ENCODE measurements at regions not wholly inside any gene's neighbourhood (a gene's known extent, or its start where the extent isn't known, plus 50 kb on each side); places are given as distances from the start of the nearest gene placed in this dataset.

GRCh38 chr6:56407883-56408410 lies 160.6 kb upstream of the COL21A1 start:
- no peaks in the 10 kb centered on the region for H3K27me3 ChIP-seq (ENCODE audit: control insufficient read depth in 2 of 2, insufficient read depth in 1 of 2, low read length in 1 of 2)
- WGBS, result 94% methylated on average over 1 of the region's 1 CpG
- DNase-seq (ENCODE audit: low read depth in 6 of 9, low spot score in 9 of 9), result no peak
- no peaks in the 10 kb centered on the region for H3K4me1 ChIP-seq (ENCODE audit: control insufficient read depth in 2 of 2, insufficient read depth in 2 of 2, low read length in 2 of 2)
- H3K4me3 ChIP-seq (ENCODE audit: low read length in 2 of 2), result no peak overlapping the region
- H3K36me3 ChIP-seq (ENCODE audit: control insufficient read depth in 2 of 2, insufficient read depth in 2 of 2, low read length in 1 of 2), result no peaks in the 10 kb centered on the region
- no peak overlapping the region for H3K27ac ChIP-seq (ENCODE audit: low read depth in 1 of 2, low read length in 1 of 2)
- H3K9me3 ChIP-seq (ENCODE audit: control insufficient read depth in 2 of 2, insufficient read depth in 1 of 2, low read length in 1 of 2), result no peaks in the 10 kb centered on the region

GRCh38 chr6:56406276-56407269 lies 159.2 kb upstream of the COL21A1 start:
- WGBS, result 93% methylated on average over 3 of the region's 3 CpGs

GRCh38 chr6:56404599-56404998 lies 157.2 kb upstream of the COL21A1 start:
- Histone ChIP-seq H3K36me3 (ENCODE audit: control insufficient read depth in 2 of 2, insufficient read depth in 2 of 2, low read length in 1 of 2) (no peaks in the 10 kb centered on the region), H3K4me3 (ENCODE audit: low read length in 2 of 2) (no peak overlapping the region), H3K9me3 (ENCODE audit: control insufficient read depth in 2 of 2, insufficient read depth in 1 of 2, low read length in 1 of 2) (no peaks in the 10 kb centered on the region), H3K4me1 (ENCODE audit: control insufficient read depth in 2 of 2, insufficient read depth in 2 of 2, low read length in 2 of 2) (no peaks in the 10 kb centered on the region), H3K27ac (ENCODE audit: low read depth in 1 of 2, low read length in 1 of 2) (no peak overlapping the region), H3K27me3 (ENCODE audit: control insufficient read depth in 2 of 2, insufficient read depth in 1 of 2, low read length in 1 of 2) (no peaks in the 10 kb centered on the region)
- no peak for DNase-seq (ENCODE audit: low read depth in 6 of 9, low spot score in 9 of 9)
- 97% methylated on average over 2 of the region's 2 CpGs for WGBS

More at GRCh38 chr6:56406276-56407269, 159.2 kb upstream of the COL21A1 start:
- Histone ChIP-seq H3K4me3 (ENCODE audit: low read length in 2 of 2) (no peak overlapping the region), H3K36me3 (ENCODE audit: control insufficient read depth in 2 of 2, insufficient read depth in 2 of 2, low read length in 1 of 2) (no peaks in the 10 kb centered on the region), H3K27ac (ENCODE audit: low read depth in 1 of 2, low read length in 1 of 2) (no peak overlapping the region), H3K9me3 (ENCODE audit: control insufficient read depth in 2 of 2, insufficient read depth in 1 of 2, low read length in 1 of 2) (no peaks in the 10 kb centered on the region), H3K4me1 (ENCODE audit: control insufficient read depth in 2 of 2, insufficient read depth in 2 of 2, low read length in 2 of 2) (no peaks in the 10 kb centered on the region), H3K27me3 (ENCODE audit: control insufficient read depth in 2 of 2, insufficient read depth in 1 of 2, low read length in 1 of 2) (no peaks in the 10 kb centered on the region)
- DNase-seq (ENCODE audit: low read depth in 6 of 9, low spot score in 9 of 9), result no peak

- H3K27ac ChIP-seq (ENCODE audit: low read depth in 1 of 2, low read length in 1 of 2), result no peak overlapping the region
- no peaks in the 10 kb centered on the region for H3K9me3 ChIP-seq (ENCODE audit: control insufficient read depth in 2 of 2, insufficient read depth in 1 of 2, low read length in 1 of 2)
- H3K36me3 ChIP-seq (ENCODE audit: control insufficient read depth in 2 of 2, insufficient read depth in 2 of 2, low read length in 1 of 2), result no peaks in the 10 kb centered on the region
- H3K4me3 ChIP-seq (ENCODE audit: low read length in 2 of 2), result no peak overlapping the region
- no peaks in the 10 kb centered on the region for H3K4me1 ChIP-seq (ENCODE audit: control insufficient read depth in 2 of 2, insufficient read depth in 2 of 2, low read length in 2 of 2)
- no peaks in the 10 kb centered on the region for H3K27me3 ChIP-seq (ENCODE audit: control insufficient read depth in 2 of 2, insufficient read depth in 1 of 2, low read length in 1 of 2)
- WGBS, result 93% methylated on average over 2 of the region's 2 CpGs
- no peak for DNase-seq (ENCODE audit: low read depth in 6 of 9, low spot score in 9 of 9)
Measured at GRCh38 chr6:56403745-56404144, 156.4 kb upstream of the COL21A1 start.

GRCh38 chr6:56401477-56402070 lies 154.2 kb upstream of the COL21A1 start:
- H3K27ac ChIP-seq (ENCODE audit: low read depth in 1 of 2, low read length in 1 of 2), result no peak overlapping the region
- H3K27me3 ChIP-seq (ENCODE audit: control insufficient read depth in 2 of 2, insufficient read depth in 1 of 2, low read length in 1 of 2), result no peaks in the 10 kb centered on the region
- WGBS, result 100% methylated on average over 1 of the region's 1 CpG
- no peaks in the 10 kb centered on the region for H3K4me1 ChIP-seq (ENCODE audit: control insufficient read depth in 2 of 2, insufficient read depth in 2 of 2, low read length in 2 of 2)
- H3K36me3 ChIP-seq (ENCODE audit: control insufficient read depth in 2 of 2, insufficient read depth in 2 of 2, low read length in 1 of 2), result no peaks in the 10 kb centered on the region
- no peaks in the 10 kb centered on the region for H3K9me3 ChIP-seq (ENCODE audit: control insufficient read depth in 2 of 2, insufficient read depth in 1 of 2, low read length in 1 of 2)
- H3K4me3 ChIP-seq (ENCODE audit: low read length in 2 of 2), result no peak overlapping the region
- no peak for DNase-seq (ENCODE audit: low read depth in 6 of 9, low spot score in 9 of 9)

- Histone ChIP-seq H3K27ac (ENCODE audit: low read depth in 1 of 2, low read length in 1 of 2) (no peak overlapping the region), H3K36me3 (ENCODE audit: control insufficient read depth in 2 of 2, insufficient read depth in 2 of 2, low read length in 1 of 2) (no peaks in the 10 kb centered on the region), H3K9me3 (ENCODE audit: control insufficient read depth in 2 of 2, insufficient read depth in 1 of 2, low read length in 1 of 2) (no peaks in the 10 kb centered on the region), H3K4me1 (ENCODE audit: control insufficient read depth in 2 of 2, insufficient read depth in 2 of 2, low read length in 2 of 2) (no peaks in the 10 kb centered on the region), H3K27me3 (ENCODE audit: control insufficient read depth in 2 of 2, insufficient read depth in 1 of 2, low read length in 1 of 2) (no peaks in the 10 kb centered on the region), H3K4me3 (ENCODE audit: low read length in 2 of 2) (no peak overlapping the region)
- WGBS, result 92% methylated on average over 4 of the region's 4 CpGs
- DNase-seq (ENCODE audit: low read depth in 6 of 9, low spot score in 9 of 9), result no peak
Measured at GRCh38 chr6:56400273-56400672, 152.9 kb upstream of the COL21A1 start.

- H3K9me3 ChIP-seq (ENCODE audit: control insufficient read depth in 2 of 2, insufficient read depth in 1 of 2, low read length in 1 of 2), result no peaks in the 10 kb centered on the region
- no peaks in the 10 kb centered on the region for H3K27me3 ChIP-seq (ENCODE audit: control insufficient read depth in 2 of 2, insufficient read depth in 1 of 2, low read length in 1 of 2)
- H3K27ac ChIP-seq (ENCODE audit: low read depth in 1 of 2, low read length in 1 of 2), result no peak overlapping the region
- no peaks in the 10 kb centered on the region for H3K4me1 ChIP-seq (ENCODE audit: control insufficient read depth in 2 of 2, insufficient read depth in 2 of 2, low read length in 2 of 2)
- WGBS, result 89% methylated on average over 10 of the region's 10 CpGs
- no peak for DNase-seq (ENCODE audit: low read depth in 6 of 9, low spot score in 9 of 9)
- no peak overlapping the region for H3K4me3 ChIP-seq (ENCODE audit: low read length in 2 of 2)
- H3K36me3 ChIP-seq (ENCODE audit: control insufficient read depth in 2 of 2, insufficient read depth in 2 of 2, low read length in 1 of 2), result no peaks in the 10 kb centered on the region
Measured at GRCh38 chr6:56399672-56400263, 152.4 kb upstream of the COL21A1 start.

- Histone ChIP-seq H3K36me3 (ENCODE audit: control insufficient read depth in 2 of 2, insufficient read depth in 2 of 2, low read length in 1 of 2) (no peaks in the 10 kb centered on the region), H3K27ac (ENCODE audit: low read depth in 1 of 2, low read length in 1 of 2) (no peak overlapping the region), H3K27me3 (ENCODE audit: control insufficient read depth in 2 of 2, insufficient read depth in 1 of 2, low read length in 1 of 2) (no peaks in the 10 kb centered on the region), H3K4me1 (ENCODE audit: control insufficient read depth in 2 of 2, insufficient read depth in 2 of 2, low read length in 2 of 2) (no peaks in the 10 kb centered on the region), H3K9me3 (ENCODE audit: control insufficient read depth in 2 of 2, insufficient read depth in 1 of 2, low read length in 1 of 2) (no peaks in the 10 kb centered on the region), H3K4me3 (ENCODE audit: low read length in 2 of 2) (no peak overlapping the region)
- DNase-seq (ENCODE audit: low read depth in 6 of 9, low spot score in 9 of 9), result no peak
- WGBS, result 97% methylated on average over 2 of the region's 2 CpGs
Measured at GRCh38 chr6:56399250-56399671, 151.9 kb upstream of the COL21A1 start.

- Histone ChIP-seq H3K9me3 (ENCODE audit: control insufficient read depth in 2 of 2, insufficient read depth in 1 of 2, low read length in 1 of 2) (no peaks in the 10 kb centered on the region), H3K36me3 (ENCODE audit: control insufficient read depth in 2 of 2, insufficient read depth in 2 of 2, low read length in 1 of 2) (no peaks in the 10 kb centered on the region), H3K4me3 (ENCODE audit: low read length in 2 of 2) (no peak overlapping the region), H3K27me3 (ENCODE audit: control insufficient read depth in 2 of 2, insufficient read depth in 1 of 2, low read length in 1 of 2) (no peaks in the 10 kb centered on the region), H3K4me1 (ENCODE audit: control insufficient read depth in 2 of 2, insufficient read depth in 2 of 2, low read length in 2 of 2) (no peaks in the 10 kb centered on the region), H3K27ac (ENCODE audit: low read depth in 1 of 2, low read length in 1 of 2) (no peak overlapping the region)
- DNase-seq (ENCODE audit: low read depth in 6 of 9, low spot score in 9 of 9), result no peak
- 91% methylated on average over 2 of the region's 2 CpGs for WGBS
Measured at GRCh38 chr6:56396435-56396834, 149.1 kb upstream of the COL21A1 start.

Measured in thymus (tissue), 11 donors.